DOHH2 (cell line): ENCODE measurements at regions not wholly inside any gene's neighbourhood (a gene's known extent, or its start where the extent isn't known, plus 50 kb on each side); places are given as distances from the start of the nearest gene placed in this dataset.

Experiments used
- H3F3A ChIP-seq: fragments of 200-600 bp; sonication (generic), shearing (Covaris generic); 2 replicates; pipeline ENCODE4 v1.6.0; 2016; ENCODE audit warnings: antibody characterized with exemption, mild to moderate bottlenecking; ENCODE audit not compliant: control insufficient read depth, insufficient read depth
- H3K27ac ChIP-seq: fragments of 200-600 bp; sonication (generic); 2 replicates; pipeline ENCODE4 v1.5.1; 2014; ENCODE audit warnings: low read depth, mild to moderate bottlenecking, low read length, moderate library complexity
- H3K27me3 ChIP-seq: fragments of 200-600 bp; sonication (generic); 2 replicates; pipeline ENCODE4 v1.6.1; 2014; ENCODE audit warnings: mild to moderate bottlenecking, low read length, mixed read lengths; ENCODE audit not compliant: control insufficient read depth
- H3K36me3 ChIP-seq: fragments of 200-600 bp; sonication (generic); 2 replicates; pipeline ENCODE4 v1.6.1; 2014; ENCODE audit warnings: mild to moderate bottlenecking, low read length, moderate library complexity, mixed read lengths; ENCODE audit not compliant: control insufficient read depth
- H3K4me1 ChIP-seq: fragments of 200-600 bp; sonication (generic); 2 replicates; pipeline ENCODE4 v1.6.1; 2014; ENCODE audit warnings: mild to moderate bottlenecking, low read length, mixed read lengths; ENCODE audit not compliant: control insufficient read depth
- H3K4me2 ChIP-seq: fragments of 200-600 bp; sonication (generic); 2 replicates; pipeline ENCODE4 v1.6.0; 2014; ENCODE audit warnings: mild to moderate bottlenecking, low read length, moderate library complexity
- H3K4me3 ChIP-seq: fragments of 200-600 bp; sonication (generic); 2 replicates; pipeline ENCODE4 v1.5.1; 2014; ENCODE audit warnings: mild to moderate bottlenecking, low read length, mixed read lengths
- H3K79me2 ChIP-seq: fragments of 200-600 bp; sonication (generic); 2 replicates; pipeline ENCODE4 v1.6.1; 2014; ENCODE audit warnings: mild to moderate bottlenecking, low read length, mixed read lengths; ENCODE audit not compliant: control insufficient read depth
- H3K9me2 ChIP-seq: fragments of 200-600 bp; sonication (generic); replicated peaks from 2 replicates; pipeline ENCODE4 v1.6.1; 2014; ENCODE audit warnings: mild to moderate bottlenecking, low read length, mixed read lengths; ENCODE audit not compliant: control insufficient read depth
- H3K9me3 ChIP-seq: fragments of 200-600 bp; sonication (generic); 2 replicates; pipeline ENCODE4 v1.6.1; 2014; ENCODE audit warnings: antibody characterized with exemption, low read length, mixed read lengths; ENCODE audit not compliant: control insufficient read depth, insufficient read depth
- H4K20me1 ChIP-seq: fragments of 200-600 bp; sonication (generic); 2 replicates; pipeline ENCODE4 v1.6.0; 2014; ENCODE audit warnings: low read depth, mild to moderate bottlenecking, antibody characterized with exemption, low read length, moderate library complexity; ENCODE audit not compliant: control insufficient read depth, insufficient read depth
- EZH2phosphoT487 ChIP-seq: fragments of 200-600 bp; sonication (generic); IDR thresholded peaks from 2 replicates; pipeline ENCODE4 v1.6.1; 2017; ENCODE audit warnings: borderline replicate concordance, mild to moderate bottlenecking, antibody characterized with exemption, low read length, moderate library complexity, mixed read lengths
- TF ChIP-seq, protein P1 (sequence below): fragments of 200-600 bp; sonication (generic); IDR thresholded peaks from one replicate; pipeline ENCODE4 v1.5.1; 2014; ENCODE audit warnings: antibody characterized with exemption, mild to moderate bottlenecking, low read depth, low read length; ENCODE audit not compliant: poor library complexity, severe bottlenecking

DNA sequence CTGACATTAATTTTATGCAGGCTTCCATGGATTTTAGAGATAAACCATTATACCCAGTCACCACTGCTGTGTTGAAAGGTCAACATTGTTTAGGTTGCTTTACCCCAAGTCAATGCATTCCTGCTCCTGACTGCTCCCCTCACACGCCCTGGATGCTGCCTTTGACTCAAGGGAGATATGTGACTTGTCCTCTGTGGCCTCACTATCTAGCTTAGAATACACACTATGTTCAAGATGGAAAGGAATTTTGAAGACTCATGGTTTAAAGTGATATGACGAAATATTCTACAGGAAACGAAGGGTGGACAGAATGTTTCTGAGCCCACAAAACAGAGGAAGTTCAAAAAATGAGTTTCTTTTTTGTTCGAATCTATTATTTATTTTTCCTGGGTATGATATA is 170.4 kb upstream of the NR5A2 start:
- Histone ChIP-seq H3K4me2 (no peak overlapping the region), H3K9me3 (no peaks in the 10 kb centered on the region), H3K27ac (no peak overlapping the region), H4K20me1 (no peaks in the 10 kb centered on the region), H3K4me1 (peaks cover 36% of the 10 kb centered on the region), H3K9me2 (no peaks in the 10 kb centered on the region), H3F3A (peaks cover 11% of the 10 kb centered on the region), H3K79me2 (no peaks in the 10 kb centered on the region), H3K27me3 (no peaks in the 10 kb centered on the region), H3K36me3 (no peaks in the 10 kb centered on the region), H3K4me3 (no peak overlapping the region)
- TF ChIP-seq, protein P1, sequence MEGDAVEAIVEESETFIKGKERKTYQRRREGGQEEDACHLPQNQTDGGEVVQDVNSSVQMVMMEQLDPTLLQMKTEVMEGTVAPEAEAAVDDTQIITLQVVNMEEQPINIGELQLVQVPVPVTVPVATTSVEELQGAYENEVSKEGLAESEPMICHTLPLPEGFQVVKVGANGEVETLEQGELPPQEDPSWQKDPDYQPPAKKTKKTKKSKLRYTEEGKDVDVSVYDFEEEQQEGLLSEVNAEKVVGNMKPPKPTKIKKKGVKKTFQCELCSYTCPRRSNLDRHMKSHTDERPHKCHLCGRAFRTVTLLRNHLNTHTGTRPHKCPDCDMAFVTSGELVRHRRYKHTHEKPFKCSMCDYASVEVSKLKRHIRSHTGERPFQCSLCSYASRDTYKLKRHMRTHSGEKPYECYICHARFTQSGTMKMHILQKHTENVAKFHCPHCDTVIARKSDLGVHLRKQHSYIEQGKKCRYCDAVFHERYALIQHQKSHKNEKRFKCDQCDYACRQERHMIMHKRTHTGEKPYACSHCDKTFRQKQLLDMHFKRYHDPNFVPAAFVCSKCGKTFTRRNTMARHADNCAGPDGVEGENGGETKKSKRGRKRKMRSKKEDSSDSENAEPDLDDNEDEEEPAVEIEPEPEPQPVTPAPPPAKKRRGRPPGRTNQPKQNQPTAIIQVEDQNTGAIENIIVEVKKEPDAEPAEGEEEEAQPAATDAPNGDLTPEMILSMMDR = no peak
- TF ChIP-seq EZH2phosphoT487 = no peak

DNA sequence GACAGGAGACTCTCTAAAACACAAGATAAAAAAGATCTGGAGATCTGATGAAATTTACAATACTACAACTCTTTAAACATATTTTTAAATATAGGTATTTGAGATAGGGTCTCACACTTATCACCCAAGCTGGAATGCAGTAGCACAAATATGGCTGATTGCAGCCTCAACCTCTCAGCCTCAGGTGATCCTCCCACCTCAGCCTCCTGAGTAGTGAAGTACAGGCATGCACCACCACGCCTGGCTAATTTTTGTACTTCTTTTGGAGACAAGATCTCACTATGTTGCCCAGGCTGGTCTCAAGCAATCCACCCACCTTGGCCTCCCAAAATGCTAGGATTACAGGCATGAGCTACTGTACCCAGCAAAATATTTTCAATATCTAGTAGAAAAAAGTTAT is 170.0 kb upstream of the NR5A2 start:
- Histone ChIP-seq H4K20me1 (no peaks in the 10 kb centered on the region), H3K27me3 (no peaks in the 10 kb centered on the region), H3K4me3 (no peak overlapping the region), H3K36me3 (no peaks in the 10 kb centered on the region), H3K9me2 (no peaks in the 10 kb centered on the region), H3F3A (peaks cover 11% of the 10 kb centered on the region), H3K9me3 (no peaks in the 10 kb centered on the region), H3K4me1 (peaks cover 36% of the 10 kb centered on the region), H3K79me2 (no peaks in the 10 kb centered on the region), H3K27ac (no peak overlapping the region), H3K4me2 (no peak overlapping the region)
- no peak for TF ChIP-seq EZH2phosphoT487
- TF ChIP-seq, protein P1 = no peak

DNA sequence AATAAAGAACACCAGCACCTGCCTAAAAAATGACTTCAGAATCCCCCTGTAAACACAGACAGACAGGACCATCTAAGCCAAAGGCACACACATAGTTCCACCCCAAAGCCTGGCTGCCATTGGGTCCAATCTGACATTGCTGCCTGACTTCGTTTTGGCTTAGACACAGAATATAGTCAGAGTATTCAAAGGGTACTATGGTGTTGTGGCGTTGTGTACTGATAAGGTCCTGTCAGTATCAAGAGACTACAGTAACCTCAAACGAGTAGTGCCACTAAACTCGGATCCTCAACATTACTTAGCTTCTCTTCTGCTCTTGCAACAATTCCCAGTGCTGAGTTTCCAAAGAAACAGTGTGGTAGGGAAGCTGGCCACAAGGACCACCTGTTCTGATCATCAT is 169.3 kb upstream of the NR5A2 start:
- Histone ChIP-seq H3K4me1 (peaks cover 36% of the 10 kb centered on the region), H3F3A (peaks cover 11% of the 10 kb centered on the region), H3K79me2 (no peaks in the 10 kb centered on the region), H3K9me2 (no peaks in the 10 kb centered on the region), H4K20me1 (no peaks in the 10 kb centered on the region), H3K4me2 (no peak overlapping the region), H3K9me3 (no peaks in the 10 kb centered on the region), H3K27me3 (no peaks in the 10 kb centered on the region), H3K36me3 (no peaks in the 10 kb centered on the region), H3K4me3 (no peak overlapping the region), H3K27ac (no peak overlapping the region)
- TF ChIP-seq, protein P1 = no peak
- no peak for TF ChIP-seq EZH2phosphoT487

DNA sequence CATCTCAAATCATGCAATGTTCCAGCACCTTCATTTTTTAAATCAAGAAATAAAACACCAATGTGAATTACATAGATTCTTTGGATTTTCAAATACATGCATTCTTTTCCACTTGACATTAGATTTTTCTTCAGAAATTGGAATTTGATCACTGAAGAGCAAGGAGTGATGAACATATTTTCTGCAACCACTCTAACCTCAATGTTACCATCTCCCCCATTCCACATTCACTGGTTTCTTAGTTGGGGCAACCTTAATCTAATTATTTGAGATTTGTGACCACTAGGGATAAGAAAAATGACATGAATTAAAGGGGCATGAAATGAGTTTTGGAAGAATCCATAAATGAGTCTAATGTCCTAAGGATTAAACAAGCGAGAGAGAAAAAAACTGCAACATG is 168.7 kb upstream of the NR5A2 start:
- Histone ChIP-seq H4K20me1 (no peaks in the 10 kb centered on the region), H3K36me3 (no peaks in the 10 kb centered on the region), H3K4me3 (no peak overlapping the region), H3K27ac (0 out of 2 replicates have a peak overlapping the region, but pooled peaks have one; percentile 51), H3K4me1 (peaks cover 36% of the 10 kb centered on the region), H3K9me2 (no peaks in the 10 kb centered on the region), H3K4me2 (no peak overlapping the region), H3K9me3 (no peaks in the 10 kb centered on the region), H3K27me3 (no peaks in the 10 kb centered on the region), H3K79me2 (no peaks in the 10 kb centered on the region), H3F3A (peaks cover 11% of the 10 kb centered on the region)
- TF ChIP-seq, protein P1 = no peak
- no peak for TF ChIP-seq EZH2phosphoT487
